Karpas-422 (cell line): ENCODE measurements at regions not wholly inside any gene's neighbourhood (a gene's known extent, or its start where the extent isn't known, plus 50 kb on each side); places are given as distances from the start of the nearest gene placed in this dataset.

Experiments
- DNase-seq: peaks from one replicate; pipeline ENCODE4 v3.0.0-alpha.2; 2015
- H2AFZ ChIP-seq: fragments of 200-600 bp; sonication (generic); 2 replicates; pipeline ENCODE4 v1.6.1; 2014; ENCODE audit warnings: antibody characterized with exemption, low read length, mixed read lengths
- H3K27ac ChIP-seq: fragments of 200-600 bp; sonication (generic); 2 replicates; pipeline ENCODE4 v1.5.1; 2014; ENCODE audit warnings: mild to moderate bottlenecking, low read length, moderate library complexity
- H3K27me3 ChIP-seq: fragments of 200-600 bp; sonication (generic); 2 replicates; pipeline ENCODE4 v1.6.1; 2014; ENCODE audit warnings: low read length, mixed read lengths
- H3K36me3 ChIP-seq: fragments of 200-600 bp; sonication (generic); 2 replicates; pipeline ENCODE4 v1.6.1; 2014; ENCODE audit warnings: low read length, mixed read lengths; ENCODE audit not compliant: insufficient read depth
- H3K4me1 ChIP-seq: fragments of 200-600 bp; sonication (generic); 2 replicates; pipeline ENCODE4 v1.6.1; 2014; ENCODE audit warnings: mild to moderate bottlenecking, low read length, mixed read lengths
- H3K4me2 ChIP-seq: fragments of 200-600 bp; sonication (generic); 2 replicates; pipeline ENCODE4 v1.6.1; 2014; ENCODE audit warnings: low read length, low read depth, mild to moderate bottlenecking; ENCODE audit not compliant: poor library complexity, severe bottlenecking
- H3K4me3 ChIP-seq: fragments of 200-600 bp; sonication (generic); 2 replicates; pipeline ENCODE4 v1.5.1; 2014; ENCODE audit warnings: mild to moderate bottlenecking, antibody characterized with exemption, low read length, mixed read lengths
- H3K79me2 ChIP-seq: fragments of 200-600 bp; sonication (generic); 2 replicates; pipeline ENCODE4 v1.6.1; 2014; ENCODE audit warnings: mild to moderate bottlenecking, low read length, mixed read lengths
- H3K9ac ChIP-seq: fragments of 200-600 bp; sonication (generic); 2 replicates; pipeline ENCODE4 v1.6.0; 2014; ENCODE audit warnings: low read length
- H3K9me2 ChIP-seq: fragments of 200-600 bp; sonication (generic), shearing (Covaris generic); replicated peaks from 2 replicates; pipeline ENCODE4 v1.6.0; 2014; ENCODE audit warnings: mild to moderate bottlenecking, low read length, moderate library complexity; ENCODE audit not compliant: insufficient read depth
- H3K9me3 ChIP-seq: fragments of 300-700, 200-600 bp; sonication (generic); 2 replicates; pipeline ENCODE4 v1.6.1; 2014; ENCODE audit warnings: low read length, mixed read lengths
- H4K20me1 ChIP-seq: fragments of 200-600 bp; sonication (generic); 2 replicates; pipeline ENCODE4 v1.6.1; 2014; ENCODE audit warnings: mild to moderate bottlenecking, antibody characterized with exemption, low read length, low read depth; ENCODE audit not compliant: insufficient read depth

- Histone ChIP-seq H3K79me2 (no peaks in the 10 kb centered on the region), H3K9me2 (no peaks in the 10 kb centered on the region), H3K9me3 (no peaks in the 10 kb centered on the region), H3K27me3 (no peaks in the 10 kb centered on the region), H3K4me3 (no peak overlapping the region), H3K36me3 (no peaks in the 10 kb centered on the region), H3K9ac (no peak overlapping the region), H3K4me1 (no peaks in the 10 kb centered on the region), H3K27ac (no peak overlapping the region), H3K4me2 (no peak overlapping the region), H4K20me1 (no peaks in the 10 kb centered on the region), H2AFZ (no peak overlapping the region)
- DNase-seq = no peak
Measured at GRCh38 chr9:104260004-104260403, 165.9 kb downstream of the SMC2 start.

GRCh38 chr9:104263942-104264341, 169.8 kb downstream of the SMC2 start:
- H2AFZ ChIP-seq = no peak overlapping the region
- no peaks in the 10 kb centered on the region for H3K9me2 ChIP-seq

GRCh38 chr9:104264431-104264830, 170.3 kb downstream of the SMC2 start:
- Histone ChIP-seq H3K9ac (no peak overlapping the region), H3K27me3 (no peaks in the 10 kb centered on the region), H3K9me3 (peaks cover 4% of the 10 kb centered on the region; the same call in 1 of the 2 replicates), H3K9me2 (no peaks in the 10 kb centered on the region), H3K4me2 (no peak overlapping the region), H2AFZ (no peak overlapping the region), H3K79me2 (no peaks in the 10 kb centered on the region), H3K27ac (no peak overlapping the region), H3K4me3 (no peak overlapping the region), H3K36me3 (no peaks in the 10 kb centered on the region), H4K20me1 (no peaks in the 10 kb centered on the region), H3K4me1 (peaks cover 20% of the 10 kb centered on the region)
- no peak for DNase-seq

More at GRCh38 chr9:104263942-104264341, 169.8 kb downstream of the SMC2 start:
- H3K36me3 ChIP-seq = no peaks in the 10 kb centered on the region
- H3K27me3 ChIP-seq = no peaks in the 10 kb centered on the region
- no peak overlapping the region for H3K9ac ChIP-seq
- no peaks in the 10 kb centered on the region for H3K79me2 ChIP-seq
- no peak overlapping the region for H3K27ac ChIP-seq
- H3K4me1 ChIP-seq = peaks cover 20% of the 10 kb centered on the region
- peaks cover 4% of the 10 kb centered on the region; the same call in 1 of the 2 replicates for H3K9me3 ChIP-seq
- DNase-seq = no peak
- H4K20me1 ChIP-seq = no peaks in the 10 kb centered on the region
- no peak overlapping the region for H3K4me2 ChIP-seq
- H3K4me3 ChIP-seq = no peak overlapping the region

GRCh38 chr9:104269374-104269773, 175.3 kb downstream of the SMC2 start:
- Histone ChIP-seq H4K20me1 (no peaks in the 10 kb centered on the region), H3K36me3 (no peaks in the 10 kb centered on the region), H3K79me2 (no peaks in the 10 kb centered on the region), H3K9me3 (peaks cover 4% of the 10 kb centered on the region; the same call in 1 of the 2 replicates), H3K4me1 (peaks cover 20% of the 10 kb centered on the region), H3K27ac (no peak overlapping the region), H3K27me3 (no peaks in the 10 kb centered on the region), H2AFZ (no peak overlapping the region), H3K9ac (no peak overlapping the region), H3K9me2 (no peaks in the 10 kb centered on the region), H3K4me2 (no peak overlapping the region), H3K4me3 (no peak overlapping the region)
- no peak for DNase-seq

- Histone ChIP-seq H3K4me3 (no peak overlapping the region), H3K79me2 (no peaks in the 10 kb centered on the region), H3K27ac (no peak overlapping the region), H2AFZ (no peak overlapping the region), H3K36me3 (no peaks in the 10 kb centered on the region), H3K9ac (no peak overlapping the region), H3K4me2 (no peak overlapping the region), H3K4me1 (peaks cover 20% of the 10 kb centered on the region), H4K20me1 (no peaks in the 10 kb centered on the region), H3K9me3 (peaks cover 4% of the 10 kb centered on the region; the same call in 1 of the 2 replicates), H3K27me3 (no peaks in the 10 kb centered on the region), H3K9me2 (0 out of 2 replicates have a peak, but pooled peaks cover 3% of the 10 kb centered on the region)
- no peak for DNase-seq
Measured at GRCh38 chr9:104269996-104270963, 176.2 kb downstream of the SMC2 start.

GRCh38 chr9:104276709-104277245, 182.7 kb downstream of the SMC2 start:
- H3K4me1 ChIP-seq = no peaks in the 10 kb centered on the region
- no peak overlapping the region for H3K4me2 ChIP-seq
- H3K4me3 ChIP-seq = no peak overlapping the region
- no peaks in the 10 kb centered on the region for H3K9me3 ChIP-seq
- H3K79me2 ChIP-seq = no peaks in the 10 kb centered on the region
- no peak for DNase-seq
- no peaks in the 10 kb centered on the region for H3K36me3 ChIP-seq
- no peaks in the 10 kb centered on the region for H4K20me1 ChIP-seq
- no peak overlapping the region for H3K9ac ChIP-seq
- H3K27ac ChIP-seq = no peak overlapping the region
- H3K9me2 ChIP-seq = 0 out of 2 replicates have a peak, but pooled peaks cover 3% of the 10 kb centered on the region
- H2AFZ ChIP-seq = no peak overlapping the region
- H3K27me3 ChIP-seq = no peaks in the 10 kb centered on the region

GRCh38 chr9:104278929-104279496, 184.9 kb downstream of the SMC2 start:
- Histone ChIP-seq H3K9ac (no peak overlapping the region), H3K27ac (no peak overlapping the region), H3K9me2 (0 out of 2 replicates have a peak, but pooled peaks cover 3% of the 10 kb centered on the region), H3K27me3 (no peaks in the 10 kb centered on the region), H3K36me3 (no peaks in the 10 kb centered on the region), H2AFZ (no peak overlapping the region), H3K9me3 (no peaks in the 10 kb centered on the region), H3K4me3 (no peak overlapping the region), H3K4me2 (no peak overlapping the region), H3K4me1 (no peaks in the 10 kb centered on the region), H3K79me2 (no peaks in the 10 kb centered on the region), H4K20me1 (no peaks in the 10 kb centered on the region)
- DNase-seq = no peak

GRCh38 chr9:104279535-104280177, 185.5 kb downstream of the SMC2 start:
- Histone ChIP-seq H3K9me3 (no peaks in the 10 kb centered on the region), H3K36me3 (no peaks in the 10 kb centered on the region), H3K4me2 (no peak overlapping the region), H4K20me1 (no peaks in the 10 kb centered on the region), H3K27ac (no peak overlapping the region), H3K4me3 (no peak overlapping the region), H3K79me2 (no peaks in the 10 kb centered on the region), H3K9ac (no peak overlapping the region), H3K4me1 (no peaks in the 10 kb centered on the region), H3K9me2 (0 out of 2 replicates have a peak, but pooled peaks cover 3% of the 10 kb centered on the region), H2AFZ (no peak overlapping the region), H3K27me3 (no peaks in the 10 kb centered on the region)
- no peak for DNase-seq
